GM18909 (cell line): ENCODE measurements at regions not wholly inside any gene's neighbourhood (a gene's known extent, or its start where the extent isn't known, plus 50 kb on each side); places are given as distances from the start of the nearest gene placed in this dataset.

Experiments
- ATAC-seq: cut with Tn5 transposase; IDR thresholded peaks from one replicate; pipeline ENCODE4 v1.9.1; 2021; ENCODE audit warnings: mild to moderate bottlenecking; ENCODE audit not compliant: unreplicated experiment, poor library complexity

GRCh38 chr10:2022401-2022800 lies 285.1 kb upstream of the ADARB2 start:
- no peak for ATAC-seq

- ATAC-seq, result no peak
These were observed 283.5 kb upstream of the ADARB2 start for GRCh38 chr10:2020836-2021235.

GRCh38 chr10:2019803-2020202 lies 282.5 kb upstream of the ADARB2 start:
- ATAC-seq, result no peak

GRCh38 chr10:2019281-2019680 lies 282.0 kb upstream of the ADARB2 start:
- no peak for ATAC-seq

GRCh38 chr10:2014541-2014940 lies 277.2 kb upstream of the ADARB2 start:
- no peak for ATAC-seq

- no peak for ATAC-seq
These were observed 274.9 kb upstream of the ADARB2 start for GRCh38 chr10:2012209-2012608.

GRCh38 chr10:2011106-2011716 lies 273.9 kb upstream of the ADARB2 start:
- no peak for ATAC-seq

- ATAC-seq, result no peak
These were observed 268.2 kb upstream of the ADARB2 start for GRCh38 chr10:2005546-2005945.

- no peak for ATAC-seq
These were observed 255.6 kb upstream of the ADARB2 start for GRCh38 chr10:1992930-1993329.

- ATAC-seq, result no peak
These were observed 251.8 kb upstream of the ADARB2 start for GRCh38 chr10:1989090-1989489.

GRCh38 chr10:1981976-1982375 lies 244.7 kb upstream of the ADARB2 start:
- ATAC-seq, result no peak

GRCh38 chr10:1980459-1980858 lies 243.1 kb upstream of the ADARB2 start:
- no peak for ATAC-seq

- no peak for ATAC-seq
These were observed 241.3 kb upstream of the ADARB2 start for GRCh38 chr10:1978584-1978983.

- ATAC-seq, result no peak
These were observed 240.1 kb upstream of the ADARB2 start for GRCh38 chr10:1977461-1977860.

- ATAC-seq, result no peak
These were observed 235.1 kb upstream of the ADARB2 start for GRCh38 chr10:1972406-1972805.

GRCh38 chr10:1968257-1969033 lies 231.1 kb upstream of the ADARB2 start:
- no peak for ATAC-seq

GRCh38 chr10:1966712-1967376 lies 229.5 kb upstream of the ADARB2 start:
- no peak for ATAC-seq

GRCh38 chr10:1964476-1964875 lies 227.2 kb upstream of the ADARB2 start:
- ATAC-seq, result no peak

- no peak for ATAC-seq
These were observed 226.0 kb upstream of the ADARB2 start for GRCh38 chr10:1963341-1963740.

GRCh38 chr10:1961989-1962388 lies 224.7 kb upstream of the ADARB2 start:
- no peak for ATAC-seq

- no peak for ATAC-seq
These were observed 223.7 kb upstream of the ADARB2 start for GRCh38 chr10:1960982-1961381.

GRCh38 chr10:1957057-1957456 lies 219.7 kb upstream of the ADARB2 start:
- ATAC-seq, result no peak
